ENCODE measurements at regions not wholly inside any gene's neighbourhood (a gene's known extent, or its start where the extent isn't known, plus 50 kb on each side); places are given as distances from the start of the nearest gene placed in this dataset.

DNA sequence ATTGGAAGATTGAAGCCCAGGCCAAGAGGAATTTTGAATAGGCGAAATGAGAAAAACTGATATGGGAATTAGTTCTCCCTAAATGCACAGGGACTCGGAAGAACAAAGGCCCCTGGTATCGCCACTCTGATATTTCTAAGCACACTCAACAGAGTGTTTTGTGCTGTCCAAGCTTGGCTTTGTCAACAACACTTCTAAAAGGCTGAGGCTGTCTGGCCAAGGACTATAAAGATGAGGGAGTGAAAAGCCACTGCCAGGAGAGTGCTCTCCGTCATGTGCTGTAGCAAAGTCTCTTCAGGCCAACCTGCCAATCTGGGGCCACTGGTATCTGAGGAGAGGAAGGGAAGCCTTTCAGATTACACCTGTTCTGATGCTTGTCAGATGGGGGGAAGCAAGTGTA is 611.2 kb upstream of the PIK3C3 start:
- Histone ChIP-seq H3K9me3 (ENCODE audit: low read depth) (no peaks in the 10 kb centered on the region), H3K27me3 (no peaks in the 10 kb centered on the region)

DNA sequence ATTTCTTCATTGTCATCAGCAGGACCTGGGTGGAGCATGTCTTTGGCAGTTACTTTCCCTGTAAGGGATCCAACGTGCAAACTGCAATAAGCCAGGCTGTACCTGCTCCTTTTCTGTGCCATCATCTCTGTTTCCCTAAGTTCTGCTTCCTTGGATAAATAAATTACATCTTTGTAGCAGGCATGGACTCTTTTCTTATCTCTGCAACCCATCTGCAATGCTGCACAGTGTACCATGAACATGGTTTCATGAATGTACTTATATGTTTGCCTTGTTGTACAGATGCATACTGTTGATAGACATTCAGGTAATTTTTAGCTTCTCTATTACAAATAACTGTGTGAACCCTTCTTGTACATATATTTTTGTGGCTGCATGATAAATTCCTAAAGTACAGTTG is 616.7 kb upstream of the PIK3C3 start:
- no peaks in the 10 kb centered on the region for H3K9me3 ChIP-seq (ENCODE audit: low read depth)
- no peak overlapping the region for H3K4me3 ChIP-seq
- H3K36me3 ChIP-seq = no peaks in the 10 kb centered on the region
- no peaks in the 10 kb centered on the region for H3K27me3 ChIP-seq
- no peak overlapping the region for H3K27ac ChIP-seq
- H3K4me1 ChIP-seq (ENCODE audit: low read depth) = no peaks in the 10 kb centered on the region
- TF ChIP-seq, protein P1, sequence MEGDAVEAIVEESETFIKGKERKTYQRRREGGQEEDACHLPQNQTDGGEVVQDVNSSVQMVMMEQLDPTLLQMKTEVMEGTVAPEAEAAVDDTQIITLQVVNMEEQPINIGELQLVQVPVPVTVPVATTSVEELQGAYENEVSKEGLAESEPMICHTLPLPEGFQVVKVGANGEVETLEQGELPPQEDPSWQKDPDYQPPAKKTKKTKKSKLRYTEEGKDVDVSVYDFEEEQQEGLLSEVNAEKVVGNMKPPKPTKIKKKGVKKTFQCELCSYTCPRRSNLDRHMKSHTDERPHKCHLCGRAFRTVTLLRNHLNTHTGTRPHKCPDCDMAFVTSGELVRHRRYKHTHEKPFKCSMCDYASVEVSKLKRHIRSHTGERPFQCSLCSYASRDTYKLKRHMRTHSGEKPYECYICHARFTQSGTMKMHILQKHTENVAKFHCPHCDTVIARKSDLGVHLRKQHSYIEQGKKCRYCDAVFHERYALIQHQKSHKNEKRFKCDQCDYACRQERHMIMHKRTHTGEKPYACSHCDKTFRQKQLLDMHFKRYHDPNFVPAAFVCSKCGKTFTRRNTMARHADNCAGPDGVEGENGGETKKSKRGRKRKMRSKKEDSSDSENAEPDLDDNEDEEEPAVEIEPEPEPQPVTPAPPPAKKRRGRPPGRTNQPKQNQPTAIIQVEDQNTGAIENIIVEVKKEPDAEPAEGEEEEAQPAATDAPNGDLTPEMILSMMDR (IDR thresholded peaks at IDR 0.05; ENCODE audit: low read depth, low read length) = no peak
- no peak for DNase-seq (ENCODE audit: low read depth in 1 of 2, low spot score in 1 of 2)

More for the DNA sequence above, 611.2 kb upstream of the PIK3C3 start:
- Histone ChIP-seq H3K27ac (no peak overlapping the region), H3K4me3 (no peak overlapping the region), H3K4me1 (ENCODE audit: low read depth) (no peaks in the 10 kb centered on the region), H3K36me3 (no peaks in the 10 kb centered on the region)
- no peak for DNase-seq (ENCODE audit: low read depth in 1 of 2, low spot score in 1 of 2)
- TF ChIP-seq, protein P1 (IDR thresholded peaks at IDR 0.05; ENCODE audit: low read depth, low read length) = no peak

DNA sequence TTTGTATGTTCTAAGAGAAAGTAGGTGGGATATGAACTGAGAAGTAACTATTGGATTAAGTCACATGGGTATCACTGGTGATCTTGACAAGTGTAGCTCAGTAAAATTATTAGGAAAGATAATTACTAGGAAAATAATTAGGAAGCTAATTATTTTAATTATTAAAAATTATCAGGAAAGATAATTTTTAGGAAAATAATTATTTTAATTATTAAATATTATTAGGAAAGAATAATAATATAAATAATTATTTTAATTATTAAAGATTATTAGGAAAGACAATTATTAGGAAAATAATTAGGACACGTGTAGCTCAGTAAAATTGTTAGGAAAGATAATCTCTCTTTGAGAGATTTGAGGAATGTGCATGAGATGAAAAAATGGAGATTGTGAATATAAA is 623.4 kb upstream of the PIK3C3 start:
- Histone ChIP-seq H3K4me3 (no peak overlapping the region), H3K27me3 (no peaks in the 10 kb centered on the region), H3K27ac (no peak overlapping the region), H3K4me1 (ENCODE audit: low read depth) (no peaks in the 10 kb centered on the region), H3K36me3 (no peaks in the 10 kb centered on the region), H3K9me3 (ENCODE audit: low read depth) (no peaks in the 10 kb centered on the region)
- TF ChIP-seq, protein P1 (IDR thresholded peaks at IDR 0.05; ENCODE audit: low read depth, low read length) = no peak
- no peak for DNase-seq (ENCODE audit: low read depth in 1 of 2, low spot score in 1 of 2)

DNA sequence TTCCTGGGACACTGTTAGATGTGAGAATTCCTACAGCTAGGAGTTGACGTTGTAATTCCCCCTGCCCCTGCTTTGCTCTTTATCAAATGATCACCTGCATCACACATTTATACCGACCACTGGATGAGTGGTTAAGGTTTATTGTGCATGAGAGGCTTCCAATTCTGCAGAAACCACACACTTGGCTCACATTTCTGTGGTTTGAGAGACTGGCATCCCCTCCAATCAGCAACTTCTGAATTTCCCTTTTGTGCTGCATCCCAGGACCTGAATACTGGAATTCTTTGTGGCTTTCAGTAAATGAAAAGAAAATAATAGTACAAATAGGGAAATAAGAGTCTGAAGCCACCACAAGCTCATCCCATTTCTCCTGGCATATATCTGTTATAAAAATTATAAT is 628.7 kb upstream of the PIK3C3 start:
- Histone ChIP-seq H3K27me3 (no peaks in the 10 kb centered on the region), H3K27ac (no peak overlapping the region), H3K4me3 (no peak overlapping the region), H3K9me3 (ENCODE audit: low read depth) (no peaks in the 10 kb centered on the region), H3K4me1 (ENCODE audit: low read depth) (no peaks in the 10 kb centered on the region), H3K36me3 (no peaks in the 10 kb centered on the region)
- DNase-seq (ENCODE audit: low read depth in 1 of 2, low spot score in 1 of 2) = peak in 1 of 2 donors; percentile 81
- TF ChIP-seq, protein P1 (IDR thresholded peaks at IDR 0.05; ENCODE audit: low read depth, low read length) = no peak

DNA sequence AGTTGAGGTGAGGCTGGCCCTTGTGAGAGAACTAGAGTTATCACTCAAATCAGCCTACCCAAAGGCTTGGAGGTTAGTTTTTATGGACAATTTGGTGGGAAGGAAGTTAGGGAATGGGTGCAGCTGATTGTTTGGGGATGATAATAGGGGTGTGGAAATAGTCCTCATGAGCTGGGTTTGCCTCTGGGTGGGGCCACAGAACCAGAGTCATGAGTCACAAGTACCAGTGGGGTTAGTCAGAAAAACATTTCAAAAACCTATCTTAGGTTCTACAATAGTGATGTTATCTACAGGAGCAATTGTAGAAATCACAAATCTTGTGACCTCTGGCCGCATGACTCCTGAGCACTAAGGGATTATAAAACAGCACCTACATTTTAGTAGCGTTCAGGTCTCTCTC is 630.1 kb upstream of the PIK3C3 start:
- Histone ChIP-seq H3K4me1 (ENCODE audit: low read depth) (no peaks in the 10 kb centered on the region), H3K4me3 (no peak overlapping the region), H3K27me3 (no peaks in the 10 kb centered on the region), H3K27ac (no peak overlapping the region), H3K9me3 (ENCODE audit: low read depth) (no peaks in the 10 kb centered on the region), H3K36me3 (no peaks in the 10 kb centered on the region)
- TF ChIP-seq, protein P1 (IDR thresholded peaks at IDR 0.05; ENCODE audit: low read depth, low read length) = no peak
- DNase-seq (ENCODE audit: low read depth in 1 of 2, low spot score in 1 of 2) = peak in 1 of 2 donors; percentile 37

All from cardiac muscle cell (in vitro differentiated cells and primary cell).